CD4-positive, alpha-beta T cell treated with Interleukin-15 for 4 hours (primary cell): ENCODE measurements at regions not wholly inside any gene's neighbourhood (a gene's known extent, or its start where the extent isn't known, plus 50 kb on each side); places are given as distances from the start of the nearest gene placed in this dataset.
A peak's percentile ranks its signal among the peaks of the same experiment; 100 is the strongest.
"Not testable (repeated sequence)": the region's sequence is repeated elsewhere in the genome, so short reads cannot be mapped to it uniquely, and the experiment has no call there.

Experiments used
- DNase-seq: peaks from one replicate; pipeline ENCODE4 v3.0.0-alpha.2; 2020; ENCODE audit warnings: low spot score

DNA sequence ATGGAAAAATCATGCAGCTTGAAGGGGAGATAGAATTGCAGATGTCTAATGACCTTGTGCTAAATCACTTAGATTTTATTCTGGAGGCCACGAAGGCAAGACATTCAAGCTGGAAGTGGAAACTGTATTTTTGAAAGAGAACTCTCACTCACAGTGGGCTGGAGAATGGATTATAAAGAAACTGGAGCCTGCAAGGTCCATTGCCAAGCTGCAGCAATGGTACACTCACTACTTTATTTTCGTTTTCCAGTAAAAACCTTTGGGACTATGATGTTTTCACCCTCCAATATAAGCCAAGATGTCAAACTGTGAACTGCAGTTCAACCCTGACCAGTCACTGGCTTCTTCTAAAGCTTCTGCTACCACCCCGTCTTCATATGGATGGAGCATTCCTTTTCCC, 62.0 kb downstream of the SKIDA1 start:
- DNase-seq, result no peak

- no peak for DNase-seq
These were observed 67.2 kb downstream of the SKIDA1 start for GRCh38 chr10:21458126-21458871.

- DNase-seq, result no peak
These were observed 69.3 kb downstream of the SKIDA1 start for GRCh38 chr10:21456160-21456559.

DNA sequence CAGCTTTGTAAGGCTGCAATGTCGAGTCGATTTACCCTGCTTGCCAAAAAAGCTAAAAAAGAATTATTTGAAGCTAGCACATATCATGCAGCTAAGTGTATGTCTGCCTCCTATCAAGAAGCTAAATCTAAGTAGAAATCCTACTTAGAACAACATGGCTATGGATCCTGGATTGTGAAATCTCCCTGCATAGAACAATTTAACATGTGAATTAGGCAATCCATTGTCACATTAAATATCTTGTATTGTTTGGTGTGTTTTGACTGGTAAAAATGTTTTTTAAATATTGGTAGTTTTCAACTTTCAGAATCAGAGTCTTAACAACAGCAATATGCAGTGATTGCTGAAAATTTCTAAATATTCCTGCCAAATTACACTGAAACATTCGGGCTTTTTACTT, 73.3 kb downstream of the SKIDA1 start:
- DNase-seq, result no peak

- DNase-seq, result no peak
These were observed 76.1 kb downstream of the SKIDA1 start for GRCh38 chr10:21449288-21449966.

GRCh38 chr10:21445163-21445562, 80.3 kb downstream of the SKIDA1 start:
- DNase-seq, result no peak

DNA sequence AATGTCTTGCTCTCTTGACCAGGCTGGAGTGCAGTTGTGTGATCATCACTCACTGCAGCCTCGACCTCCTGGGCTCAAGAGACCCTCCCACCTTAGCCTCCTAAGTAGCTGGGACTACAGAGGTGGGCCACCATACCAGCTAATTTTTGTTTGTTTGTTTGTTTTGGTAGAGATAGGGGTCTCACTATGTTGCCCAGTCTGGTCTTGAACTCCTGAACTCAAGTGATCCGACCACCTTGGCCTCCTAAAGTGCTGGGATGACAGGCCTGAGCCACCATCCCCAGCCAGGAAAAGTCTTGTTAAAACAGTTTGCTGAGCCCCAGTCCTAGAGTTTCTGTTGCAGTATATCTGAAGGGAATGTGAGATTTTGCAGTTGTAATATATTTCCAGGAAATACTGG, 83.9 kb downstream of the SKIDA1 start:
- DNase-seq, result no peak

DNA sequence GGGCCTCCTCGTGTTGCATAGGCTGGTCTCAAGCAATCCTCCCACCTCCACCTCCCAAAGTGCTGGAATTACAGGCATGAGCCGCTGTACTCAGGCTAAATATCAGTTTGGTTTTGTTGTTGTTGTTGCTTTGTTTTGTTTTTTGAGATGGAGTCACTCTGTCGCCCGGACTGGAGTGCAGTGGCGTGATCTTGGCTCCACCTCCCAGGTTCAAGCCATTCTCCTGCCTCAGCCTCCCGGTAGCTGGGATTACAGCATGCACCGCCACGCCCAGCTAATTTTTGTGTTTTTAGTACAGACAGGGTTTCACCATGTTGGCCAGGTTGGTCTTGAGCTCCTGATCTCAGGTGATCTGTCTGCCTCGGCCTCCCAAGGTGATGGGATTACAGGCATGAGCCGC, 86.6 kb downstream of the SKIDA1 start:
- not testable (repeated sequence) for DNase-seq

DNA sequence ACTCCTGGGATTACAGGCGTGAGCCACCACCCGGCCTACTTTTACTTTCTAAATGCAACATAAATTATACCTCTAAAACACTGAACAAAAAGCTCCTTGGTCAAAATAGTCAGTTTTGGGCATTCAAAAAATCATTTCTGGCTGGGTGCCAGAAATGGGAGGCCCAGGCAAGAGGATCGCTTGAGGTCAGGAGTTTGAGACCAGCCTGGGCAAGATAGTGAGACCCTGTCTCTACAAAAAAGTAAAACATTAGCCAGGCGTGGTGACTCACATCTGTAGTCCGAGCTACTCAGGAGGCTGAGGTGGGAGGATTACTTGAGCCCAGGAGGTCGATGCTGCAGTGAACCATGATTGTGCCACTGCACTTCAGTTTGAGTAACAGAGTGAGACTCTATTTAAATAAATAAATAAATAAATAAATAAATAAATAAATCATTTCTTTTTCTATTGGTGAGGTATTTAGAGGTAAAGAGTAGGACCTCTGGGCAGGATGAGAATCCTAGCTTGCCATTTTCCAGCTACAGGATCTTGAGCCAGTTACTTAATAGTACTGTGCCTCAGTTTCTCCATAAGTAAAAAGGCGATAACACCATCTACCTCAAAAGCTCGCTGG, 87.6 kb downstream of the SKIDA1 start:
- no peak for DNase-seq

- no peak for DNase-seq
These were observed 93.2 kb downstream of the SKIDA1 start for GRCh38 chr10:21432266-21432665.

DNA sequence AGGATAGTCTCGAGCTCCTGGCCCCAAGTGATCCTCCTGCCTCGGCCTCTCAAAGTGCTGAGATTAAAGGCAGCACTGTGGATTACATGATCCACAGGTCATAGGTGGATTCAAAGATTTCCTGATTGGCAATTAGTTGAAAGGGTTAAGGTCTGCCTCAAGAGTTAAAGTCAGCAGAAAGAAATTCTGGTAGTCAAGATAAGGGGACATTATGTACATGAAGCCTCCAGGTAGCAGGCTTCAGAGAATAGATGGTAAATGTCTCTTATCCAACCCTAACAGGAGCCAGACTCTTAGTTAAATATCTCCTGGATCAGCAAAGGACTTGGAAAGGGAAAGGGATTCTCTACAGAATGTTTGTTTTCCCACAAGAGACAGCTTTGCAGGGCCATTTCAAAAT, 93.7 kb downstream of the SKIDA1 start:
- DNase-seq, result no peak

DNA sequence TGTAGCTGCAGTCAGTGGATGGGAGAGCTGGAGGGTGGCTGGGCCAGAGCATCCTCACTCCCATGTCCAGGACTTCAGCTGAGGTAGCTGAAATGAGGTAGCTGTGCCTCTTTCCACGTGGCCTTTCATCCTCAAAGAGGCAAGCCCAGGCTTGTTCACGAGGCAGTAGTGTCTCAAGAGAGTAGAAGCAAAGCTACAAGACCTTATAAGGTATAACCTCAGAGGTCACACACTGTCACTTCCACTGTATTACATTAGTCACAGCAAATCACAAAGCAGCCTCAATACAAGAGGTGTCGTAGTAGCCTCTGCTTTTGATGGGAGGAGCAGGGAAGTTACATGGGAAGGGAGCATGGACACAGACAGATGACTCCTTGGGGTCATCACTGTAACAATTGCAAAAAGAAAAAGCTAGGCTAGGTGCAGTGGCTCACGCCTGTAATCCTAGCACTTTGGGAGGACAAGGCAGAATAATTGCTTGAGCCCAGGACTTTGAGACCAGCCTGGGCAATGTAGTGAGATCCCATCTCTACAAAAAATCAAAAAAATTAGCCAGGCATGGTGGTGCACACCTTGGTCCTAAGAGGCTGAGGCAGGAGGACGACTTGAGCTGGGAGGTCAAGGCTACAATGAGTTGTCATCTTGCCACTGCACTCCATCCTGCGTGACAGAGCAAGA, 97.5 kb downstream of the SKIDA1 start:
- DNase-seq, result no peak

GRCh38 chr10:21424459-21424861, 101.0 kb downstream of the SKIDA1 start:
- no peak for DNase-seq

GRCh38 chr10:21423850-21424249, 101.6 kb downstream of the SKIDA1 start:
- DNase-seq, result no peak

DNA sequence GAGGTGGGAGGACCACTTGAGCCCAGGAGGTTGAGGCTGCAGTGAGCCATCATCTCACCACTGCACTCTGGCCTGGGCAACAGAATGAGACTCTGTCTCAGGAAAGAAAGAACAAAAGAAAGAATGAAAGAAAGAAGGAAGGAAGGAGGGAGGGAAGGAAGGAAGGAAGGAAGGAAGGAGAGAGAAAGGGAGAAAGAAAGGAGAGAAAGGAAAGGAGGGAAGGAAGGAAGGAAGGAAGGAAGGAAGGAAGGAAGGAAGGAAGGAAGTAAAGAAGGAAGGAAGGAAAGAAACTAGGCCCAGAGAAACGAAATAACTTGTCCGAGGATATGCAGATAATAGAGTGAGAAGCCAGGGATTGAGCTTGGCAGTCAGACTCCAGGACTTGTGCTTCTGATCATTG, 102.1 kb downstream of the SKIDA1 start:
- no peak for DNase-seq

DNA sequence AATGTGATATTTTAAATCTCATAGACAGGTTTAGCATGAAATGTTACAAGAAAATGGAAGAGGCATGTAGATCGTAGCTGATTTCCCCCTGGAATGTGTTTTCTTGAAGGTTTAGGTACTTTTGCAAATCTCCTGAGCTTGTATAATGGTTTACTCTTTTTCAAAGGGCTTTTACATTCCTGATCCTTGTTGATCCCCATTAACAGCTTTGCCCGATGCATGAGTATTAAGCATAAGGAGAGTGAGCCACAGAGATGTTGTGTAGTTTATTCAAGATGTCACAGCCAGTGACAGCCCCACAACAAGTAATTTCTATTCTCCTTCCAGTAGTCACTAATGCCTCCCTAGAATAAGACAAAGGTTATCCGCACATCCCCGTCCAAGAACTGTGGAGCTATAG, 103.7 kb downstream of the SKIDA1 start:
- DNase-seq, result no peak

DNA sequence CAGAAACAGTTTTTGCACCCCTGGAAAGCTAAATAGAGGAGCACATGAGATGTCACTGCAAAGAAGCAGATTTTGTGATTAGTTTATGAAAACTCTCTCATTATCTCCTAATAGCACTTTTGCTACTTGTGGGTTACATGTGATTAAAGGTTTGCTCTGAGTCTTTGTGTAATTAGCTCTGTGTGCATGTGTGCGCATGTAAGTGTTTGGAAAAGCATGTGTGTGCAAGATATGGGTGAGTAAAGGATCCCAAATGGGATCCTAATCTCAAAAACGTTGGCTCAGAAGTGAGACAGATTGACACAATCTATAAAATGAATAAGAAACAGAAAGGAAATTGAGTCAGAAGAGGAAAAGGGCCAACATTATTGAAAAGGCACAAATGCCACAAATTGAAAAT, 104.5 kb downstream of the SKIDA1 start:
- no peak for DNase-seq

GRCh38 chr10:21418981-21419576, 106.4 kb downstream of the SKIDA1 start:
- DNase-seq, result not testable (repeated sequence)

- DNase-seq, result no peak
These were observed 108.2 kb downstream of the SKIDA1 start for GRCh38 chr10:21417172-21417712.

- no peak for DNase-seq
These were observed 111.8 kb downstream of the SKIDA1 start for GRCh38 chr10:21413680-21414079.

DNA sequence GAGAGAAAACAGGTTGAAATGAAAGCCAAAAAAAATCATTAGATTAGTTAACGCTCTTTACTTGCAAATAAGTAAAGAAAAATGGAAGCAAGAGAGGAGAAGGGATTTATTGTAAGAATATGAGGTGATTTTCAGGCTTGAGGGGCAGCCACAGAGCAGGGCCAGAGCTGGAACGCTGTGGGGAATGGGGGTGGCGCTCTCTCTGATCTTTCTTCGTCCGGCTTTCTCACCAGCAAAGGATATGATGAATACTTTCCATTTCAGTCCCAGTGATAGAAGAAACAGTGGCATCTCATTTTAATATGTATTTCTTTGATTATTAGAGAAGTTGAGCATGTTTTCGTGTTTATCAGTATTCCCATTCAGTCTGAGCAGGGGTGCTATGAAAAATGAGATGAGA, 112.2 kb downstream of the SKIDA1 start:
- DNase-seq, result no peak

DNA sequence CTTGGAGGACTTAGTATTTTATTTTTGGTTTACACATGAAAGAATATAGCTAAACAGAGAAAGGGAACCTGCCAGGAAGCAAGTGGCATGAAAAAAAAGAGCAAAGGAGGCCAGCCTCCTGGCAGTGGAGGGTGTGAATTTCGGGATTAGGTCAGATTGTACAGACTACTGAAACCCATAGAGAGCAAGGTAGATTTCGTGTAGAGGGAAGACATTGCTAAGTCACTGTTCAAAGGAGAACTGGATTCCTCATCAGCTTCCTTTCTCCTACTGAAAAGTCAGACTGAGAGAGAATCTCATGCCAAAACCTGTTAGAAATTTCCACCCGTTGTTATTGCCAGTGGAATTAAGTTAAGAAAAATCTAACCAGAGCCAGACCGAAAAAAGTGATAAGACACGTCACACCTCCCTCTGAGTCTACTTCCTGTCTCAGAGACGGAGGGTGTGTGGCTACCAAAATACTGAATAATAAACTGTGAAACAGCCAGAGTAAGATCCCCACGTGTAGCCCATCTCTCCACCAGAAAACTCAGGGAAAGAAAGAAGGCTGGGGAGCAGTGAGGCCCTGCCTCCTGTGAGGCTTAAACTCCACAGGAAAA, 118.8 kb downstream of the SKIDA1 start:
- DNase-seq, result peak; percentile 2
